Psoas muscle (tissue), 7 donors: ENCODE measurements at regions not wholly inside any gene's neighbourhood (a gene's known extent, or its start where the extent isn't known, plus 50 kb on each side); places are given as distances from the start of the nearest gene placed in this dataset.
"Not testable (repeated sequence)": the region's sequence is repeated elsewhere in the genome, so short reads cannot be mapped to it uniquely, and the experiment has no call there.

Source experiments
- ATAC-seq, 4 donors: fragments of 200-7000 bp; cut with Tn5 transposase; one replicate each; pipeline ENCODE4 v1.9.1; 2020; ENCODE audit warnings: moderate library complexity in 3 of 4, mild to moderate bottlenecking in 2 of 4
- DNase-seq, 2 donors: peaks; one replicate each; pipeline ENCODE4 v3.0.0-alpha.2; 2020
- H3K27ac ChIP-seq: fragments of 200-600 bp; one replicate; pipeline ENCODE4 v1.8.0; 2022
- H3K27me3 ChIP-seq, 3 donors: fragments of 200-600 bp in 1 of 3; one replicate each; pipeline versions ENCODE4 v1.6.1 to v1.8.0; 2013 to 2022; ENCODE audit warnings: low read length in 2 of 3, mild to moderate bottlenecking in 2 of 3, moderate library complexity in 1 of 3; ENCODE audit not compliant: insufficient read depth in 3 of 3
- H3K36me3 ChIP-seq, 2 donors: fragments of 200-600 bp in 1 of 2; one replicate each; pipeline versions ENCODE4 v1.6.1 to v1.8.0; 2013 to 2022; ENCODE audit warnings: low read depth in 1 of 2, mild to moderate bottlenecking in 1 of 2, moderate library complexity in 1 of 2; ENCODE audit not compliant: insufficient read depth in 1 of 2
- H3K4me1 ChIP-seq: fragments of 200-600 bp; one replicate; pipeline ENCODE4 v1.8.0; 2022
- H3K4me3 ChIP-seq: fragments of 200-600 bp; one replicate; pipeline ENCODE4 v1.8.0; 2022; ENCODE audit warnings: mild to moderate bottlenecking
- H3K9me3 ChIP-seq: fragments of 200-600 bp; one replicate; pipeline ENCODE4 v1.8.0; 2022
- WGBS, 3 donors: extraction: QIAGEN DNeasy Blood & Tissue Kit; methylation state at CpG; one replicate each; pipeline versions ENCODE4 v1.1.6 to v1.1.7; 2013; 5-methylcytosine and 5-hydroxymethylcytosine counted together
- intact Hi-C, 2 donors: fragments of 100-400 bp; cut with DNase I; formaldehyde crosslinking; loops; one replicate each; pipeline versions ENCODE4 v1.11.0 to v1.14.2; 2022
- TF ChIP-seq, protein P1 (sequence below): fragments of 200-600 bp; IDR thresholded peaks from one replicate; pipeline ENCODE4 v1.8.0; 2022; ENCODE audit warnings: antibody characterized with exemption
- donor health status: healthy with polysubstance abuse.
- donor health status: DM: no; HTN: no; CAD: no; lungs with moderate emphysema.
- donor health status: Bipolar disorder and iron deficiency.
- donor health status: healthy.
- donor health status: DM: yes; HTN: yes; CAD: no.
- donor health status: DM: no; HTN: no; CAD: no.
- donor health status: DM: yes; HTN: yes; CAD: no.

DNA sequence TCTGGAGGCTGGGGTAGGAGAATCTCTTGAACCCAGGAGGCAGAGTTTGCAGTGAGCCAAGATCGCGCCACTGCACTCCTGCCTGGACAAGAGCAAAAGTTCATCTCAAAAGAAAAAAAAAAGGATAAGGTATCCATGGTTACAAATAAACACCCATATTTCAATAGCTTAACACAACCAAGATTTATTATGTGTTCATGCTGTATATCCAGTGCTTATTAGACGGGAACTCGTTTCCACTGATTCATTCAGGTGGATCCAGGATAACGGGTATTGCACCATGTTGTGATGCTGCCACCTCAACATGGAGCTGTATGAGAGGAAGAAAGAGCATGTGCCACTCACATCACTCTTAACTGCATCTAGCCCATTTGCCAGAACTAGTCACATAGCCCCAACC, 69.1 kb upstream of the HIVEP1 start:
- no peak for DNase-seq
- Histone ChIP-seq H3K27ac (no peak overlapping the region), H3K4me3 (no peak overlapping the region), H3K27me3 (peaks cover 0 to 2% (median 0%) of the 10 kb centered on the region in 3 donors), H3K36me3 (no peaks in the 10 kb centered on the region), H3K4me1 (no peaks in the 10 kb centered on the region), H3K9me3 (no peaks in the 10 kb centered on the region)
- 91 to 92% (median 91%) methylated on average over 5 of the region's 5 CpGs for WGBS, 3 donors
- ATAC-seq = no peak
- TF ChIP-seq, protein P1, sequence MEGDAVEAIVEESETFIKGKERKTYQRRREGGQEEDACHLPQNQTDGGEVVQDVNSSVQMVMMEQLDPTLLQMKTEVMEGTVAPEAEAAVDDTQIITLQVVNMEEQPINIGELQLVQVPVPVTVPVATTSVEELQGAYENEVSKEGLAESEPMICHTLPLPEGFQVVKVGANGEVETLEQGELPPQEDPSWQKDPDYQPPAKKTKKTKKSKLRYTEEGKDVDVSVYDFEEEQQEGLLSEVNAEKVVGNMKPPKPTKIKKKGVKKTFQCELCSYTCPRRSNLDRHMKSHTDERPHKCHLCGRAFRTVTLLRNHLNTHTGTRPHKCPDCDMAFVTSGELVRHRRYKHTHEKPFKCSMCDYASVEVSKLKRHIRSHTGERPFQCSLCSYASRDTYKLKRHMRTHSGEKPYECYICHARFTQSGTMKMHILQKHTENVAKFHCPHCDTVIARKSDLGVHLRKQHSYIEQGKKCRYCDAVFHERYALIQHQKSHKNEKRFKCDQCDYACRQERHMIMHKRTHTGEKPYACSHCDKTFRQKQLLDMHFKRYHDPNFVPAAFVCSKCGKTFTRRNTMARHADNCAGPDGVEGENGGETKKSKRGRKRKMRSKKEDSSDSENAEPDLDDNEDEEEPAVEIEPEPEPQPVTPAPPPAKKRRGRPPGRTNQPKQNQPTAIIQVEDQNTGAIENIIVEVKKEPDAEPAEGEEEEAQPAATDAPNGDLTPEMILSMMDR = no peak
- intact Hi-C loops = loop anchor here in 1 of 2 donors (5.0 kb wide), 1 partner anchor 59 kb away; no protein-coding TSS in a partner anchor

DNA sequence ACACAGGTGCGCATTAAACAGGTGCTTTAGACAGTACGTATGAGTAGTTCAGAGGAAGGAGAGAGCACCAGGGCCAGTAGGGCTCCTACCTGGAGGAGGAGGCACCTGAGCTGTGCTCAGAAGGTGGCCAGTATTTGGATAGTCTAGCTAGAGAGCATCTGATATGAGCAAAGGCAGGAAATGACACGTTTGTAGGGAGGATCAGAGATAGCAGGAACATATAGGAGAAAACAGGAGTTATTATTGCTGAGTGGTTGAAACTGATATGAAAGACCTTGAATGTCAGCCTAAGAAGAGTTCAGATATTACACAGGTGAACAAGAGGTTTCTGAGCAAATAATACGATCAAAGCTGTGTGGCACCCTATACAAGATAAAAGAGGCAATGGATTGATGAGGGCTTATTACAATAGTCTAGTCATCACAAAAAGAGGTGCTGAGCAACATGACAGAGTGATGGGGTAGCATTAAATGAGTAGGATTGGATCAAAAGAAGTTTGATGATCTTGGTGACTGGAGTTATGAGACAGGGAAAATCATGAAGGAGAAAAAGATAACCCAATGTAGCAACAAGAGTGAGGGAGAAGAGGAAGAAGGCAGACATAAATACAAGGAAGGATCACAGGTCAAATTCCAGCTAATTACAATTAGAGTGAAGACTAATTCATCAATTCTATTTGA, 69.8 kb upstream of the HIVEP1 start:
- 72 to 83% (median 78%) methylated on average over 4 of the region's 4 CpGs for WGBS, 3 donors
- TF ChIP-seq, protein P1 = no peak
- H3K27me3 ChIP-seq = peaks cover 0 to 2% (median 0%) of the 10 kb centered on the region in 3 donors

DNA sequence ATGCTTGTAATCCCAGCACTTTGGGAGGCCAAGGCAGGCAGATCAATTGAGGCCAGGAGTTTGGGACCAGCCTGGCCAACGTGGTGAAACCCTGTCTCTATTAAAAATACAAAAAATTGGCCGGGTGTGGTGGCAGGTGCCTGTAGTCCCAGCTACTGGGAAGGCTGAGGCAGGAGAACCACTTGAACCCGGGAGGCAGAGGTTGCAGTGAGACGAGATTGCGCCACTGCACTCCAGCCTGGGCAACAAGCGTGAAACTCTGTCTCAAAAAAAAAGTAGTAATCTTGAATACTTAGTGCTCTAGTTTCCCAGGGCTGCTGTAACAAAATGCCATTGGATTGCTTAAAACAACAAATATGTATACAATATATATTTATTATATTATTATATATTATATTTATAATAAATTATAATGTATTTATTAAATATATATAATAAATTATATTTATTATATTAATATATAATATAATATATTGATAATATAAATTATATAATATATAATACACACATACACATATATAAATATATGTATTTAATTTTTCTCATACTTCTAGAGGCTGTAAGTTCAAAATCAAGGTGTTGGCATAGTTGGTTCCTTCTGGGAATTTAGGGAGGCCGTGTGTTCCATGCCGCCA, 71.5 kb upstream of the HIVEP1 start:
- WGBS, 3 donors = 82 to 87% (median 85%) methylated on average over 8 of the region's 8 CpGs
- intact Hi-C loops = loop anchor here in 1 of 2 donors (5.0 kb wide), 1 partner anchor 62 kb away; no protein-coding TSS in a partner anchor

More for the DNA sequence above, 69.8 kb upstream of the HIVEP1 start:
- Histone ChIP-seq H3K27ac (no peak overlapping the region), H3K9me3 (no peaks in the 10 kb centered on the region), H3K36me3 (no peaks in the 10 kb centered on the region), H3K4me3 (no peak overlapping the region), H3K4me1 (no peaks in the 10 kb centered on the region)
- DNase-seq = no peak
- intact Hi-C loops = loop anchor here in 1 of 2 donors (5.0 kb wide), 1 partner anchor 60 kb away; no protein-coding TSS in a partner anchor
- ATAC-seq = no peak

DNA sequence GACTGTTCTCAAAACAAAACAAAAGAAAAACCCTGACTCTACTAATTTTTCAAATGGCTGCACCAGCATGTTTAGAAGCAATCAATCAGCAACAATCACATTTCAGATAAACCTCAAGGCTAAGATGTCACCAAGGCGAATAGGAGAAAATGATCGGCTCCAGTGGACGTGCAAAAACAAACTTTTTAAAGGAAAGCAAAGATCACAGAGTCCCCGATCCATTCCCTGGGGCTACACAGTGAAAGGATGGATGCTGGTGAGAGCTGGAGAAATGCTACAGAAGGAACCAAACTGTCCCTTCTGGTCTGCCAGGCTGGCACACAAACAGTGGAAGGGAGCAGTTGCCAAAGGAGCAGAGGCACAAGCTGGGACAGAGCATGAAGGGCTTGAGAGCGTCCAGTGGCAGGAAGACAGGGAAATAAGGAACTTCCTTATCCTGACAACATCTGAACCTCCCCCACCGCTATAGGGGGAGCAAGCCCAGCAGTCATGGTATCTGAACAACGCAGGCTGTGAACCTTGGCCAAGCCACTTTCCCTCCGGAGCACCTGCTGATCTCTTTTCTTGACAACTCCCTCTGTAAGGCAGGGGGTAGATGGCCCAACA, 73.7 kb upstream of the HIVEP1 start:
- Histone ChIP-seq H3K36me3 (no peaks in the 10 kb centered on the region), H3K27ac (no peak overlapping the region), H3K27me3 (peaks cover 0 to 2% (median 0%) of the 10 kb centered on the region in 3 donors), H3K4me1 (no peaks in the 10 kb centered on the region), H3K9me3 (no peaks in the 10 kb centered on the region), H3K4me3 (no peak overlapping the region)
- DNase-seq = no peak
- WGBS, 3 donors = 28 to 36% (median 29%) methylated on average over 8 of the region's 8 CpGs
- intact Hi-C loops = no loop called here
- ATAC-seq = no peak
- TF ChIP-seq, protein P1 = no peak

More for the DNA sequence above, 71.5 kb upstream of the HIVEP1 start:
- H3K27me3 ChIP-seq, H3K27ac ChIP-seq, H3K4me3 ChIP-seq, H3K9me3 ChIP-seq, DNase-seq, H3K4me1 ChIP-seq, H3K36me3 ChIP-seq, ATAC-seq: not testable (repeated sequence)

DNA sequence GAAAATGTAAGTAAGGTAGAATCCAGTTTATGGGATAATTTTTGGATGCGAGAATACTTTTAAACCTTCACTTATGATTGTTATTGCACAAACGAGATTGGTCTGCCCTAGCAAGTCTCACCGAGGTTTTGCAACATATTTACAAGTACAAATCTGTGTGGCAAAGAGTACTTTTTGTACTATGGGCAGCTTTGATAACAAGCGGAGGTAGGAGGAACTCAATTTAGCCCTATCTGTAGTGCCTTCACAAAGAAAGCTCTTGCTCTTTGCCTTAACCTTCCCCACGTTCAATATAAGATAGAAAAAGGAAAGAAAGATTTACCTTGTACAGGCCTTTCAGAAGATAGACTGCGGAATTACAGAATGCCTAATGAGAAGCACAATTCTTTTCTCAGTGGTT, 77.5 kb upstream of the HIVEP1 start:
- H3K27me3 ChIP-seq = no peaks in the 10 kb centered on the region
- no peaks in the 10 kb centered on the region for H3K4me1 ChIP-seq
- H3K9me3 ChIP-seq = no peaks in the 10 kb centered on the region
- no peak overlapping the region for H3K27ac ChIP-seq
- ATAC-seq = no peak
- TF ChIP-seq, protein P1 = no peak
- no peak for DNase-seq
- no peak overlapping the region for H3K4me3 ChIP-seq
- intact Hi-C loops = no loop called here
- H3K36me3 ChIP-seq = no peaks in the 10 kb centered on the region
- 87 to 93% (median 87%) methylated on average over 6 of the region's 6 CpGs for WGBS, 3 donors

DNA sequence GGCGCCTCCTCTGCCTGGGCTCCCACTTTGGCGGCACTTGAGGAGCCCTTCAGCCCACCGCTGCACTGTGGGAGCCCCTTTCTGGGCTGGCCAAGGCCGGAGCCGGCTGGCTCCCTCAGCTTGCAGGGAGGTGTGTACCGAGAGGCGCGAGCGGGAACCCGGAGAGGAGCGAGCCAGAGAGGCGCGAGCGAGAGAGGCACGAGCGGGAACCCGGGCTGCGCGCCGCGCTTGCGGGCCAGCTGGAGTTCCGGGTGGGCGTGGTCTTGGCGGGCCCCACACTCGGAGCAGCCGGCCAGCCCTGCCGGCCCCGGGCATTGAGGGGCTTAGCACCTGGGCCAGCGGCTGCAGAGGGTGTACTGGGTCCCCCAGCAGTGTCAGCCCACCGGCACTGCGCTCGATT, 79.2 kb upstream of the HIVEP1 start:
- H3K27me3 ChIP-seq, intact Hi-C loops, DNase-seq, H3K4me3 ChIP-seq, H3K36me3 ChIP-seq, H3K9me3 ChIP-seq, H3K27ac ChIP-seq, ATAC-seq, H3K4me1 ChIP-seq: not testable (repeated sequence)
- 92 to 95% (median 92%) methylated on average over 26 to 33 of the region's 33 CpGs for WGBS, 3 donors
